ENCODE measurements at regions not wholly inside any gene's neighbourhood (a gene's known extent, or its start where the extent isn't known, plus 50 kb on each side); places are given as distances from the start of the nearest gene placed in this dataset.

GRCh38 chr10:29785701-29786100 lies 150.9 kb upstream of the SVIL start:
- Mint-ChIP-seq H3K9me3 (peaks cover 8 to 10% of the 10 kb centered on the region in 2 experiments), H3K36me3 (ENCODE audit: insufficient read depth in 1 of 3, low read depth in 3 of 3) (peaks cover 0 to 2% (median 0%) of the 10 kb centered on the region in 3 experiments; a peak in 1 of 7 replicates), H3K27me3 (ENCODE audit: low read depth) (peaks cover 24% of the 10 kb centered on the region), H3K27ac (no peak overlapping the region), H3K4me3 (no peak overlapping the region), H3K4me1 (peaks cover 5 to 14% of the 10 kb centered on the region in 2 experiments)
- no peaks in the 10 kb centered on the region for H3K23me2 ChIP-seq (ENCODE audit: insufficient read length, low read depth, low read length, poor library complexity, severe bottlenecking)
- H3K27ac ChIP-seq (ENCODE audit: insufficient read length, low read depth, low read length), result no peak overlapping the region
- TF ChIP-seq CTCF (conservative IDR thresholded peaks at IDR 0.05), result no peak
- no peak overlapping the region for H3K9ac ChIP-seq (ENCODE audit: extremely low read depth, insufficient read length, low read length)
- DNase-seq, result no peak
- no peak overlapping the region for H2BK20ac ChIP-seq (ENCODE audit: low read depth, low read length, poor library complexity, severe bottlenecking)
- H4K91ac ChIP-seq (ENCODE audit: insufficient read length, low read depth, low read length), result no peak overlapping the region
- no peaks in the 10 kb centered on the region for H3K9me3 ChIP-seq (ENCODE audit: control insufficient read depth, low read depth, low read length)
- no peak overlapping the region for H3K4me2 ChIP-seq (ENCODE audit: insufficient read depth, insufficient read length, low read length)
- H3K79me1 ChIP-seq (ENCODE audit: insufficient read depth, low read depth, low read length, poor library complexity, severe bottlenecking), result no peaks in the 10 kb centered on the region
- H3K4ac ChIP-seq (ENCODE audit: low read depth, low read length), result no peak overlapping the region
- H2BK12ac ChIP-seq (ENCODE audit: insufficient read length, low read depth, low read length), result peak overlapping the region; percentile 10
- H4K5ac ChIP-seq (ENCODE audit: insufficient read length, low read depth, low read length), result no peak overlapping the region
- no peak overlapping the region for H2AFZ ChIP-seq (ENCODE audit: low read length)
- no peak overlapping the region for H2BK120ac ChIP-seq (ENCODE audit: low read depth, low read length, poor library complexity, severe bottlenecking)
- H2AK5ac ChIP-seq (ENCODE audit: insufficient read length, low read length), result no peak overlapping the region
- no CpG with 5 or more reads among the region's 2 CpGs for WGBS (ENCODE audit: extremely low coverage, insufficient read length, low lambda C conversion rate)
- H3T11ph ChIP-seq (ENCODE audit: low read length), result no peak overlapping the region
- H3K23ac ChIP-seq (ENCODE audit: insufficient read length, low read depth, low read length), result no peak overlapping the region
- H4K20me1 ChIP-seq (ENCODE audit: control insufficient read depth, insufficient read depth, insufficient read length), result no peaks in the 10 kb centered on the region
- H2BK15ac ChIP-seq (ENCODE audit: low read depth, low read length), result no peak overlapping the region
- H4K8ac ChIP-seq (replicated peaks; ENCODE audit: insufficient read length, low read depth, low read length), result no peak overlapping the region
- H3K79me2 ChIP-seq (ENCODE audit: insufficient read depth, low read length), result no peaks in the 10 kb centered on the region
- H3K4me1 ChIP-seq (ENCODE audit: insufficient read depth, low read length), result no peaks in the 10 kb centered on the region; the same call in 1 of the 2 replicates
- H3K27me3 ChIP-seq (ENCODE audit: insufficient read depth, low read length), result no peaks in the 10 kb centered on the region
- H3K18ac ChIP-seq (ENCODE audit: insufficient read length, low read depth, low read length), result no peak overlapping the region
- H3K56ac ChIP-seq (ENCODE audit: insufficient read length, low read depth, low read length), result no peak overlapping the region
- H3K14ac ChIP-seq (ENCODE audit: insufficient read depth, low read length), result no peak overlapping the region
- no peak overlapping the region for H2BK5ac ChIP-seq (ENCODE audit: insufficient read length, low read length)
